ENCODE measurements at regions not wholly inside any gene's neighbourhood (a gene's known extent, or its start where the extent isn't known, plus 50 kb on each side); places are given as distances from the start of the nearest gene placed in this dataset.

DNA sequence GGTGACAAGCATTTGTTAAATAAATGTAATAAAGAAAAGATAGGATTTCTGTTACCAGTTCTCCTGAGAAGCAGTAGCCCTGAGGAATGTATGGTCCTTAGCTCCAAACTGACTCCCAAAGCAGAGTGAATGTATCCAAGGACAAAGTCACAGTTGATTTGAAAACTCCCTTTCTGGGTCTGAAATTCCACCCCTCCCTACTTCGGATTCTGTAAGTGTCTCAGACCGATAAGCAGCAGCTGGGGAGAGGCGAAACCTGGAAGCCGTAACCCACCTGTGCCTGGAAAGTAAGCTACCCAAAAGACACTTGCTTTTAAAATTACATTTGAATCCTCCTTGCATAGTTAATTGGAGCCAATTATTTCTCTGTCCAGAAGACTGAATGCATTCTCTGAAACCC, 122.9 kb upstream of the FRMD4A start:
- TF ChIP-seq TCF12 (IDR thresholded peaks at IDR 0.05) (no peak), TEAD4 (IDR thresholded peaks at IDR 0.05; ENCODE audit: borderline replicate concordance, insufficient read depth) (no peak), GABPA (IDR thresholded peaks at IDR 0.05; ENCODE audit: low read depth) (no peak), YY1 (IDR thresholded peaks at IDR 0.05; ENCODE audit: low read depth) (no peak), MXI1 (IDR thresholded peaks at IDR 0.05; ENCODE audit: low read depth, low read length) (no peak), SIN3A (IDR thresholded peaks at IDR 0.05; ENCODE audit: borderline replicate concordance, low read depth, low read length) (no peak), JUND (IDR thresholded peaks at IDR 0.05) (no peak), RXRA (IDR thresholded peaks at IDR 0.05; ENCODE audit: borderline replicate concordance, low read depth) (no peak), FOXM1 (IDR thresholded peaks at IDR 0.05; ENCODE audit: low read depth) (no peak), SMC3 (IDR thresholded peaks at IDR 0.05; ENCODE audit: low read depth, low read length) (no peak)
- TF ChIP-seq, protein P1, sequence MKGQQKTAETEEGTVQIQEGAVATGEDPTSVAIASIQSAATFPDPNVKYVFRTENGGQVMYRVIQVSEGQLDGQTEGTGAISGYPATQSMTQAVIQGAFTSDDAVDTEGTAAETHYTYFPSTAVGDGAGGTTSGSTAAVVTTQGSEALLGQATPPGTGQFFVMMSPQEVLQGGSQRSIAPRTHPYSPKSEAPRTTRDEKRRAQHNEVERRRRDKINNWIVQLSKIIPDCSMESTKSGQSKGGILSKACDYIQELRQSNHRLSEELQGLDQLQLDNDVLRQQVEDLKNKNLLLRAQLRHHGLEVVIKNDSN (IDR thresholded peaks at IDR 0.05; ENCODE audit: borderline replicate concordance, low read depth), result no peak
- POLR2A ChIA-PET, result no interaction called here
- no peak overlapping the region for H3K4me3 ChIP-seq (ENCODE audit: low read depth in 2 of 2, low read length in 1 of 2)
- no peaks in the 10 kb centered on the region for H3K36me3 ChIP-seq (replicated peaks in 1 of 2; ENCODE audit: control insufficient read depth in 1 of 2, insufficient read depth in 2 of 2, low read length in 1 of 2)
- WGBS (ENCODE audit: low lambda C conversion rate), result 79% methylated on average over 4 of the region's 4 CpGs
- CTCF ChIA-PET, result no interaction called here
- no peaks in the 10 kb centered on the region for H3F3A ChIP-seq (replicated peaks; ENCODE audit: insufficient read depth)
- no peak for DNase-seq
- no peak overlapping the region for H2AFZ ChIP-seq (ENCODE audit: low read depth)
- no peaks in the 10 kb centered on the region for H4K20me1 ChIP-seq (ENCODE audit: insufficient read depth)
- no peaks in the 10 kb centered on the region for H3K9me3 ChIP-seq
- no peak overlapping the region for H3K9ac ChIP-seq
- no peaks in the 10 kb centered on the region for H3K27me3 ChIP-seq (ENCODE audit: insufficient read depth)
- H3K9me2 ChIP-seq, result no peaks in the 10 kb centered on the region
- no peaks in the 10 kb centered on the region for H3K79me2 ChIP-seq (ENCODE audit: insufficient read depth)
- H3K4me2 ChIP-seq, result no peak overlapping the region
- no peak overlapping the region for H3K27ac ChIP-seq (ENCODE audit: low read depth in 2 of 2, low read length in 1 of 2)
- no peaks in the 10 kb centered on the region for H3K4me1 ChIP-seq (ENCODE audit: control insufficient read depth in 1 of 2, insufficient read depth in 2 of 2, low read depth in 1 of 2, low read length in 1 of 2)

DNA sequence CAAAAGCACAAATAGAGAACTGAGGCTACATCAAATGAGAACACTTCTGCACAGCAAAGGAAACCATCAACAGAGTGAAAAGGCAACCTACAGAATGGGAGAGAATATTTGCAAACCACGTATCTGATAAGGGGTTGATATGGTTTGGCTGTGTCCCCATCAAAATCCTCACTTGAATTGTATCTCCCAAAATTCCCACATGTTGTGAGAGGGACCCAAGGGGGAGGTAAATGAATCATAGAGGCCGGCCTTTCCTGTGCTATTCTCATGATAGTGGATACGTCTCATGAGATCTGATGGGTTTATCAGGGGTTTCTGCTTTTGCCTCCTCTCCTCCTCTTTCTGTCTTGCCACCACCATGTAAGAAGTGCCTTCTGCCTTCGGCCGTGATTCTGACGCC, 120.6 kb upstream of the FRMD4A start:
- CTCF ChIA-PET, result interaction anchor here (0.7 kb wide), 1 partner anchor 195 kb away, joined by 3 read pairs; no protein-coding TSS in a partner anchor
- H2AFZ ChIP-seq (ENCODE audit: low read depth), result no peak overlapping the region
- POLR2A ChIA-PET, result no interaction called here
- WGBS (ENCODE audit: low lambda C conversion rate), result 71% methylated on average over 6 of the region's 6 CpGs
- H3K9me3 ChIP-seq, result no peaks in the 10 kb centered on the region
- no peaks in the 10 kb centered on the region for H3K79me2 ChIP-seq (ENCODE audit: insufficient read depth)
- H3K9me2 ChIP-seq, result no peaks in the 10 kb centered on the region
- no peaks in the 10 kb centered on the region for H3K36me3 ChIP-seq (replicated peaks in 1 of 2; ENCODE audit: control insufficient read depth in 1 of 2, insufficient read depth in 2 of 2, low read length in 1 of 2)
- no peaks in the 10 kb centered on the region for H3K27me3 ChIP-seq (ENCODE audit: insufficient read depth)
- no peak overlapping the region for H3K9ac ChIP-seq
- no peaks in the 10 kb centered on the region for H3F3A ChIP-seq (replicated peaks; ENCODE audit: insufficient read depth)
- H3K4me1 ChIP-seq (ENCODE audit: control insufficient read depth in 1 of 2, insufficient read depth in 2 of 2, low read depth in 1 of 2, low read length in 1 of 2), result no peaks in the 10 kb centered on the region
- no peak overlapping the region for H3K27ac ChIP-seq (ENCODE audit: low read depth in 2 of 2, low read length in 1 of 2)
- H4K20me1 ChIP-seq (ENCODE audit: insufficient read depth), result no peaks in the 10 kb centered on the region
- DNase-seq, result no peak
- no peak overlapping the region for H3K4me2 ChIP-seq
- H3K4me3 ChIP-seq (ENCODE audit: low read depth in 2 of 2, low read length in 1 of 2), result no peak overlapping the region
- TF ChIP-seq EZH2phosphoT487 (IDR thresholded peaks at IDR 0.05; ENCODE audit: borderline replicate concordance, low read depth), result no peak
- TF ChIP-seq, protein P2, sequence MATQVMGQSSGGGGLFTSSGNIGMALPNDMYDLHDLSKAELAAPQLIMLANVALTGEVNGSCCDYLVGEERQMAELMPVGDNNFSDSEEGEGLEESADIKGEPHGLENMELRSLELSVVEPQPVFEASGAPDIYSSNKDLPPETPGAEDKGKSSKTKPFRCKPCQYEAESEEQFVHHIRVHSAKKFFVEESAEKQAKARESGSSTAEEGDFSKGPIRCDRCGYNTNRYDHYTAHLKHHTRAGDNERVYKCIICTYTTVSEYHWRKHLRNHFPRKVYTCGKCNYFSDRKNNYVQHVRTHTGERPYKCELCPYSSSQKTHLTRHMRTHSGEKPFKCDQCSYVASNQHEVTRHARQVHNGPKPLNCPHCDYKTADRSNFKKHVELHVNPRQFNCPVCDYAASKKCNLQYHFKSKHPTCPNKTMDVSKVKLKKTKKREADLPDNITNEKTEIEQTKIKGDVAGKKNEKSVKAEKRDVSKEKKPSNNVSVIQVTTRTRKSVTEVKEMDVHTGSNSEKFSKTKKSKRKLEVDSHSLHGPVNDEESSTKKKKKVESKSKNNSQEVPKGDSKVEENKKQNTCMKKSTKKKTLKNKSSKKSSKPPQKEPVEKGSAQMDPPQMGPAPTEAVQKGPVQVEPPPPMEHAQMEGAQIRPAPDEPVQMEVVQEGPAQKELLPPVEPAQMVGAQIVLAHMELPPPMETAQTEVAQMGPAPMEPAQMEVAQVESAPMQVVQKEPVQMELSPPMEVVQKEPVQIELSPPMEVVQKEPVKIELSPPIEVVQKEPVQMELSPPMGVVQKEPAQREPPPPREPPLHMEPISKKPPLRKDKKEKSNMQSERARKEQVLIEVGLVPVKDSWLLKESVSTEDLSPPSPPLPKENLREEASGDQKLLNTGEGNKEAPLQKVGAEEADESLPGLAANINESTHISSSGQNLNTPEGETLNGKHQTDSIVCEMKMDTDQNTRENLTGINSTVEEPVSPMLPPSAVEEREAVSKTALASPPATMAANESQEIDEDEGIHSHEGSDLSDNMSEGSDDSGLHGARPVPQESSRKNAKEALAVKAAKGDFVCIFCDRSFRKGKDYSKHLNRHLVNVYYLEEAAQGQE (IDR thresholded peaks at IDR 0.05; ENCODE audit: low read depth, low read length), result no peak
- no peak for TF ChIP-seq FOXM1 (IDR thresholded peaks at IDR 0.05; ENCODE audit: low read depth)
- TF ChIP-seq ELF1 (IDR thresholded peaks at IDR 0.05), result no peak
- no peak for TF ChIP-seq MXI1 (IDR thresholded peaks at IDR 0.05; ENCODE audit: low read depth, low read length)
- no peak for TF ChIP-seq JUND (IDR thresholded peaks at IDR 0.05)
- TF ChIP-seq, protein P1 (IDR thresholded peaks at IDR 0.05; ENCODE audit: borderline replicate concordance, low read depth), result no peak
- TF ChIP-seq FOSL2 (IDR thresholded peaks at IDR 0.05; ENCODE audit: borderline replicate concordance, low read depth), result no peak
- TF ChIP-seq GATA2 (CRISPR knock-in tag; IDR thresholded peaks at IDR 0.05), result no peak
- no peak for TF ChIP-seq SMC3 (IDR thresholded peaks at IDR 0.05; ENCODE audit: low read depth, low read length)
- TF ChIP-seq, protein P3, sequence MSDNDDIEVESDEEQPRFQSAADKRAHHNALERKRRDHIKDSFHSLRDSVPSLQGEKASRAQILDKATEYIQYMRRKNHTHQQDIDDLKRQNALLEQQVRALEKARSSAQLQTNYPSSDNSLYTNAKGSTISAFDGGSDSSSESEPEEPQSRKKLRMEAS (IDR thresholded peaks at IDR 0.05; ENCODE audit: low read depth), result no peak
- TF ChIP-seq NFIC (IDR thresholded peaks at IDR 0.05; ENCODE audit: borderline replicate concordance), result no peak
- no peak for TF ChIP-seq RCOR1 (IDR thresholded peaks at IDR 0.05; ENCODE audit: low read length)
- TF ChIP-seq, protein P4, sequence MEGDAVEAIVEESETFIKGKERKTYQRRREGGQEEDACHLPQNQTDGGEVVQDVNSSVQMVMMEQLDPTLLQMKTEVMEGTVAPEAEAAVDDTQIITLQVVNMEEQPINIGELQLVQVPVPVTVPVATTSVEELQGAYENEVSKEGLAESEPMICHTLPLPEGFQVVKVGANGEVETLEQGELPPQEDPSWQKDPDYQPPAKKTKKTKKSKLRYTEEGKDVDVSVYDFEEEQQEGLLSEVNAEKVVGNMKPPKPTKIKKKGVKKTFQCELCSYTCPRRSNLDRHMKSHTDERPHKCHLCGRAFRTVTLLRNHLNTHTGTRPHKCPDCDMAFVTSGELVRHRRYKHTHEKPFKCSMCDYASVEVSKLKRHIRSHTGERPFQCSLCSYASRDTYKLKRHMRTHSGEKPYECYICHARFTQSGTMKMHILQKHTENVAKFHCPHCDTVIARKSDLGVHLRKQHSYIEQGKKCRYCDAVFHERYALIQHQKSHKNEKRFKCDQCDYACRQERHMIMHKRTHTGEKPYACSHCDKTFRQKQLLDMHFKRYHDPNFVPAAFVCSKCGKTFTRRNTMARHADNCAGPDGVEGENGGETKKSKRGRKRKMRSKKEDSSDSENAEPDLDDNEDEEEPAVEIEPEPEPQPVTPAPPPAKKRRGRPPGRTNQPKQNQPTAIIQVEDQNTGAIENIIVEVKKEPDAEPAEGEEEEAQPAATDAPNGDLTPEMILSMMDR (IDR thresholded peaks at IDR 0.05), result no peak
- TF ChIP-seq SIN3A (IDR thresholded peaks at IDR 0.05; ENCODE audit: borderline replicate concordance, low read depth, low read length), result no peak
- TF ChIP-seq TAF1 (IDR thresholded peaks at IDR 0.05; ENCODE audit: borderline replicate concordance, low read depth, low read length), result no peak

Data from SK-N-SH (cell line).